AG04450 (cell line): ENCODE measurements at regions not wholly inside any gene's neighbourhood (a gene's known extent, or its start where the extent isn't known, plus 50 kb on each side); places are given as distances from the start of the nearest gene placed in this dataset.

ENCODE experiments used
- CTCF ChIA-PET: fragments of 300-600, 350-600 bp; formaldehyde crosslinking; extraction: SDS; loops from one replicate; lab custom pipeline; 2022; ENCODE audit warnings: antibody characterized with exemption, inconsistent platforms; lab: Charles Lee
- POLR2A ChIA-PET: fragments of 350-600 bp; formaldehyde crosslinking; extraction: SDS; loops from one replicate; lab custom pipeline; 2021; ENCODE audit warnings: antibody characterized with exemption, inconsistent platforms; lab: Yijun Ruan, JAX
- DNase-seq: peaks from one replicate; pipeline ENCODE4 v3.0.0-alpha.2; 2011; ENCODE audit warnings: low read depth, low spot score
- H3K27ac ChIP-seq: one replicate; pipeline ENCODE4 v1.5.1; 2012; ENCODE audit warnings: low read depth, low read length, control low read depth
- H3K27me3 ChIP-seq: one replicate; pipeline ENCODE4 v1.6.0; 2012; ENCODE audit warnings: low read length; ENCODE audit not compliant: control insufficient read depth, insufficient read depth
- H3K4me3 ChIP-seq: 2 replicates; pipeline ENCODE4 v1.5.1; 2011; ENCODE audit warnings: mild to moderate bottlenecking, low read depth, low read length, control low read depth
- H3K9me3 ChIP-seq: 2 replicates; pipeline ENCODE4 v1.5.1; 2012; ENCODE audit warnings: low read length; ENCODE audit not compliant: control insufficient read depth, insufficient read depth
- TF ChIP-seq, protein P1 (sequence below): IDR thresholded peaks from 2 replicates; pipeline ENCODE4 v1.5.1; 2011; ENCODE audit warnings: low read depth, low read length, control low read depth, inconsistent platforms

DNA sequence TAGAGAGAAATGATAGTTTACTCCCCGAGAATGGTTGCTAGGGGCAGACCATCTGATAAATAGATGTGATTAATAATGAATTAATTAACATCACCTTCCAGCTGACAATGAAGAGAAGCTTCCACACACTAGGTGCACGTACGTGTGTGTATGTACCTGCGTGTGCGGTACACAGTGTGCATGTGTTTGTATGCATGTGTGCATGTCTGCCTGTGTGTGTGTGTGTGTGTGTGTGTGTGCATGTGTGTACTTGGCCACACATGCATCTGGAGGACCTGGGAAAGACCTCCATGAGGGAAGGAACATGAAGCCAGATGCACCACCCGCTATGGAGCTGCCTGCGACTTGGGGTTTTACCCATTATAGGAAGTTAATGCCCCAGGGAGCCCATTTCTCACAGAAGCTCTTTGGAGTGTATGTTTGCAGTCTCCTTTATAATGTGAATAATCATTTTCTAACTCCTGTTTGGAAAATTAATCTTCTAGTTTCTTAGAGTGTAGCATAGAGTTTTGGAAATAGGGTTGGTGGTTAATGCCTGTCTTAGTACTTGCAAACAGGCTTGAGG is 229.1 kb downstream of the ENGASE start:
- ChIA-PET POLR2A (no interaction called here), CTCF (no interaction called here)
- TF ChIP-seq, protein P1, sequence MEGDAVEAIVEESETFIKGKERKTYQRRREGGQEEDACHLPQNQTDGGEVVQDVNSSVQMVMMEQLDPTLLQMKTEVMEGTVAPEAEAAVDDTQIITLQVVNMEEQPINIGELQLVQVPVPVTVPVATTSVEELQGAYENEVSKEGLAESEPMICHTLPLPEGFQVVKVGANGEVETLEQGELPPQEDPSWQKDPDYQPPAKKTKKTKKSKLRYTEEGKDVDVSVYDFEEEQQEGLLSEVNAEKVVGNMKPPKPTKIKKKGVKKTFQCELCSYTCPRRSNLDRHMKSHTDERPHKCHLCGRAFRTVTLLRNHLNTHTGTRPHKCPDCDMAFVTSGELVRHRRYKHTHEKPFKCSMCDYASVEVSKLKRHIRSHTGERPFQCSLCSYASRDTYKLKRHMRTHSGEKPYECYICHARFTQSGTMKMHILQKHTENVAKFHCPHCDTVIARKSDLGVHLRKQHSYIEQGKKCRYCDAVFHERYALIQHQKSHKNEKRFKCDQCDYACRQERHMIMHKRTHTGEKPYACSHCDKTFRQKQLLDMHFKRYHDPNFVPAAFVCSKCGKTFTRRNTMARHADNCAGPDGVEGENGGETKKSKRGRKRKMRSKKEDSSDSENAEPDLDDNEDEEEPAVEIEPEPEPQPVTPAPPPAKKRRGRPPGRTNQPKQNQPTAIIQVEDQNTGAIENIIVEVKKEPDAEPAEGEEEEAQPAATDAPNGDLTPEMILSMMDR: no peak
- Histone ChIP-seq H3K9me3 (no peaks in the 10 kb centered on the region; the same call in 1 of the 2 replicates), H3K27ac (no peak overlapping the region), H3K27me3 (peaks cover 12% of the 10 kb centered on the region), H3K4me3 (no peak overlapping the region)
- no peak for DNase-seq

DNA sequence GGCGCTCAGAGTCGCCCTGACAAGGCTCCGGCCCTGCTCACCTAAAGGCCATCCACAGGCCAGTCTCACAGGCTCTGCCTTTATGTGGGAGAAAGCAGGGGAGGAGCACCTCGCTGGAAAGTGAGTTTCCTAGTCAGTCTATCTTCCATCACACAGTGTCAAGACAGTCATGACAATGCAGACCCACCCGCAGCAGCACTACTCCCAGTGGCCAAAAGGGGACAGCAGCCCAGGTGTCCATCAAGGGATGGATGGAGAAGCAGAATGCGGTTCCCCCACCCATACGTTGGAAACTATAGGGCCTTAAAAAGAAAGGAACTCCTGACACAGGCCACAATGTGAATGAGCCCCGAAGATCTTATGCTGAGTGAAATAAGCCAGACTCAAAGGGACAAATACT is 226.8 kb downstream of the ENGASE start:
- Histone ChIP-seq H3K27ac (no peak overlapping the region), H3K4me3 (no peak overlapping the region), H3K9me3 (no peaks in the 10 kb centered on the region; the same call in 1 of the 2 replicates), H3K27me3 (peaks cover 8% of the 10 kb centered on the region)
- TF ChIP-seq, protein P1: no peak
- POLR2A ChIA-PET: no interaction called here
- DNase-seq: no peak
- CTCF ChIA-PET: no interaction called here

DNA sequence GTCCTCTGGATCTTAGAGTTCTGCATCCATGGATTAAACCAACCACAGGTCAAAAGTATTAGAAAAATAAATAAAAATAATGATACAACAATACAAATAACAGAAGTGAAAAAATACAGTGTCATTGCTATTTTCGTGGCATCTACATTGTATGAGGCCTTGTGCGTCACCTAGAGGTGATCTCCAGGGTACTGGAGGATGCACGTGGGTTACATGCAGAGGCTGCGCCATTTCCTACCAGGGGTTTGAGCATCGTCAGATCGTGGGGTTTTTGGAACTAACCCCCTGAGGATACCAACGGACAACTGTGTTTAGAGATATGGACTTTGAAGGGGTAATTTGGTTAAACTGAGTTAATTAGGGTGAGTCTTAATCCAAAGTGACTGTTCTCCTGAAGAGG is 224.7 kb downstream of the ENGASE start:
- TF ChIP-seq, protein P1: no peak
- Histone ChIP-seq H3K9me3 (no peaks in the 10 kb centered on the region; the same call in 1 of the 2 replicates), H3K27ac (no peak overlapping the region), H3K4me3 (no peak overlapping the region), H3K27me3 (peaks cover 3% of the 10 kb centered on the region)
- ChIA-PET POLR2A (no interaction called here), CTCF (no interaction called here)
- no peak for DNase-seq

DNA sequence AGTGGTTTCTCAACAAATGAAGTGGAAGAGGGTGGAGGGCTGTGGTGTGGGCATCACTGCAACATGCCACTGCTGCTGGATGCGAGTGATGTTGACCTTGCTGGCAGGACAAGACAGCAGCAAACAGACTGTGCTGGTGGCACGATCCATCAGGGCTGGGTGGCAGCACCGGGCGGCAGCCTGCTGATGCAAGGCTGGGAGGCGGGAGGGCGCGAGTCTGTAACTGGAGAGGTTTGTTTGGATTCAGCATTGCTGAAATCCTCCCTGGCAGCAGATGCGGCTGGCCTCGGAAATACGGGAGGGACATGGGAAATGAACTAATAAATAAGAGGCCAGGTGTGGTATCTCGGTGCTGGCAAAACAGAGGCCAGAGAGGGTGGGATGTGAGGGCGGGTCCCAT is 224.2 kb downstream of the ENGASE start:
- H3K4me3 ChIP-seq: no peak overlapping the region
- ChIA-PET POLR2A (no interaction called here), CTCF (no interaction called here)
- DNase-seq: no peak
- H3K9me3 ChIP-seq: no peaks in the 10 kb centered on the region; the same call in 1 of the 2 replicates
- peaks cover 3% of the 10 kb centered on the region for H3K27me3 ChIP-seq
- H3K27ac ChIP-seq: no peak overlapping the region
- TF ChIP-seq, protein P1: no peak

DNA sequence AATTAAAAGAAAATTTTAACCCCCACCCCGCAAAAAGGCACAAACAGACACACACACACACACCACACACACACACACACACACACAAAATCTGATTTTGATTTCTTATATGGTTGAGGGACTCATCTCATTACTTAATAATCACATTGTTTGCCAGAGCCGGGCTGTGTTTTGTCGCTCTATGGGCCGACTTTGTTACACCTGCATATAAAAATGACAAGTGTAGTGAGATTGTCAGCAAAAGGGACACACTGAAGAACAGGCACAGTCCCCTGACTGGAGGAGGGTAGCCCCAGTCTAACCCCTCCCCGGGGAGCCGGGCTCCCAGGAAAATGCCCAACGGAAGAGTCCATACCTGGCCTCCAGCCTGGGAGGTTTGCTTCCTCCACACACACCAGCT is 221.6 kb downstream of the ENGASE start:
- H3K27me3 ChIP-seq: no peaks in the 10 kb centered on the region
- POLR2A ChIA-PET: no interaction called here
- DNase-seq: no peak

More for the DNA sequence above, 221.6 kb downstream of the ENGASE start:
- no peaks in the 10 kb centered on the region; the same call in 1 of the 2 replicates for H3K9me3 ChIP-seq
- H3K4me3 ChIP-seq: no peak overlapping the region
- TF ChIP-seq, protein P1: no peak
- CTCF ChIA-PET: no interaction called here
- H3K27ac ChIP-seq: no peak overlapping the region
